ENCODE measurements at regions not wholly inside any gene's neighbourhood (a gene's known extent, or its start where the extent isn't known, plus 50 kb on each side); places are given as distances from the start of the nearest gene placed in this dataset.
A peak's percentile ranks its signal among the peaks of the same experiment; 100 is the strongest.

DNA sequence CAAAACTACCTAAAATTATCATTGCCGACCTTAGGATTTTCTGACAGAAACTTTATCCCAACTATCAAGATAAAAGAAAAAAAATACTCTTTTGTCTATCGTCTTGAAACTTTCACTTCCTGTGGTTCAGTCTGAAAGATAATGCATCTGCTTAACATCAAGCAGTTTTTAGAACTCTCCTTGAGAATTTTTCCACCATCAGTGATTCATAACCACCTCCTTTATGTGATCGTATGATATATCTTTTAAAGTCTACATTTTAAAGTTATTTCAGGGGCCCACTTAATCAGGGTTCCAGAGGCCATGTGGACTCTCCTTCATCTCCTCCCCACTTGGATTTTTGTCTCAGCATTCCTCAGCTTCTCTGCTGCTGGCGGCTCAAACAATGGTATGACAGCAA lies 272.8 kb upstream of the TENM3 start:
- Histone ChIP-seq H3K9me3 (ENCODE audit: control insufficient read depth in 1 of 2, low read length in 2 of 2) (no peaks in the 10 kb centered on the region), H3K36me3 (ENCODE audit: control insufficient read depth in 1 of 2, insufficient read depth in 2 of 2, low read length in 2 of 2) (no peaks in the 10 kb centered on the region)

DNA sequence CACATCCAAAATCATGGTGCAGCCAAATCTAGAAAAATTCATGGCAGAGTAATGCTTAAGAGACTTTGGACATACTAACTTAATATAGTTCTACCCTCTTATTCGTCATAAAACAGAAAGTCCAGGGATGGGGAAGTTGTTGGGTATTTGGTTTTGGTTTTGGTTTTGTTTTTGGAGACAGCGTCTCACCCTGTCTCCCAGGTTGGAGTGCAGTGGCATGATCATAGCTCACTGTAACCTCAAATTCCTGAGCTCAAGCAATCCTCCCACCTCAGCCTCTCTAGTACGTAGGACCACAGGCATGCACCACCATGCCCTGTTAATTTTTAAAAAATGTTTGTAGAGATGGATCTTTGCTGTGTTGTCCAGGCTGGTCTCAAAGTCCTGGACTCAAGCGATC lies 271.8 kb upstream of the TENM3 start:
- Histone ChIP-seq H3K9me3 (ENCODE audit: control insufficient read depth in 1 of 2, low read length in 2 of 2) (no peaks in the 10 kb centered on the region), H3K36me3 (ENCODE audit: control insufficient read depth in 1 of 2, insufficient read depth in 2 of 2, low read length in 2 of 2) (no peaks in the 10 kb centered on the region), H3K27ac (ENCODE audit: low read depth, low read length) (no peak overlapping the region), H3K4me3 (ENCODE audit: low read depth in 1 of 2, low read length in 2 of 2) (peak overlapping the region in 1 of 2 donors; percentile 25), H3K9ac (ENCODE audit: low read depth in 1 of 2, low read length in 2 of 2) (no peak overlapping the region), H3K27me3 (ENCODE audit: control insufficient read depth in 1 of 2, insufficient read depth in 2 of 2, low read length in 2 of 2) (no peaks in the 10 kb centered on the region), H3K4me1 (ENCODE audit: control insufficient read depth in 1 of 2, insufficient read depth in 2 of 2, low read length in 2 of 2) (no peaks in the 10 kb centered on the region)

More for the DNA sequence above, 272.8 kb upstream of the TENM3 start:
- H3K27me3 ChIP-seq (ENCODE audit: control insufficient read depth in 1 of 2, insufficient read depth in 2 of 2, low read length in 2 of 2) = no peaks in the 10 kb centered on the region
- no peak overlapping the region for H3K9ac ChIP-seq (ENCODE audit: low read depth in 1 of 2, low read length in 2 of 2)
- H3K4me1 ChIP-seq (ENCODE audit: control insufficient read depth in 1 of 2, insufficient read depth in 2 of 2, low read length in 2 of 2) = no peaks in the 10 kb centered on the region
- H3K27ac ChIP-seq (ENCODE audit: low read depth, low read length) = no peak overlapping the region
- H3K4me3 ChIP-seq (ENCODE audit: low read depth in 1 of 2, low read length in 2 of 2) = no peak overlapping the region

DNA sequence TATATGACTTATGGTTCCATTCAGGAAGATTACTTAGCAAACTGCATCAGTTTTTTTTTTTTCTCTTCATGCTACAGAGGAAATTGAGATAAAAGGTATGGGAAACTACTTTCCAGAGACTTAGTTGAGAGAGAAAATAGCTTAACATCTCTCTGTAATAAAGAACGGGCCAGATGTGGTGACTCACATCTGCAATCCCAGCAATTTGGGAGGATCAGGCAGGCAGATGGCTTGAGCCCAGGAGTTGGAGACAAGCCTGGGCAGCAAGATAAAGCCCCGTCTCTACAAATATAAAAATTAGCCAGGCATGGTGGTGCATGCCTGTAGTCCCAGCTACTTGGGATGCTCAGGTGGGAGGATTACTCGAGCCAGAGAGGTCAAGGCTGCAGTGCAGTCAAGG lies 271.2 kb upstream of the TENM3 start:
- Histone ChIP-seq H3K4me3 (ENCODE audit: low read depth in 1 of 2, low read length in 2 of 2) (no peak overlapping the region), H3K27me3 (ENCODE audit: control insufficient read depth in 1 of 2, insufficient read depth in 2 of 2, low read length in 2 of 2) (no peaks in the 10 kb centered on the region), H3K27ac (ENCODE audit: low read depth, low read length) (no peak overlapping the region)

DNA sequence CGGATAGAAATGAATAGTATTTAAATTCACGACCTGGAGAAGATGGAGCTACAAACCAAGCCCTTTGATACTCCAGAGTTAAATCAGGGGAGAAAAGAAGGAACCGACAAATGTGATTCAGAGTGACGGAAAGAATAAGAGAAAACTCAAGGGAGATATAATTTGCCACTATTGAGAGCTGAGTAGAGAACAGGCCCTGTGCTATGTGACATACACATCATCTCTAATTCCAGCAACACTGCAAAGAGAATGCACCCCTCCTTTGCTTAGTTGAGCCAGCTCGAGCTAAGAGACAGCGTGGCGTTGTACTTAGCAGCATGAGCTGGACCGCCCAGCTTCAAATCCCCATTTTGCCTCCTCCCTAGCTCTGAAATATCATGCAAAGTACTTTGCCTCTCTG lies 266.4 kb upstream of the TENM3 start:
- H3K4me3 ChIP-seq (ENCODE audit: low read depth in 1 of 2, low read length in 2 of 2) = no peak overlapping the region
- H3K9ac ChIP-seq (ENCODE audit: low read depth in 1 of 2, low read length in 2 of 2) = no peak overlapping the region
- H3K4me1 ChIP-seq (ENCODE audit: control insufficient read depth in 1 of 2, insufficient read depth in 2 of 2, low read length in 2 of 2) = no peaks in the 10 kb centered on the region
- no peak overlapping the region for H3K27ac ChIP-seq (ENCODE audit: low read depth, low read length)
- H3K9me3 ChIP-seq (ENCODE audit: control insufficient read depth in 1 of 2, low read length in 2 of 2) = no peaks in the 10 kb centered on the region
- no peaks in the 10 kb centered on the region for H3K27me3 ChIP-seq (ENCODE audit: control insufficient read depth in 1 of 2, insufficient read depth in 2 of 2, low read length in 2 of 2)
- no peaks in the 10 kb centered on the region for H3K36me3 ChIP-seq (ENCODE audit: control insufficient read depth in 1 of 2, insufficient read depth in 2 of 2, low read length in 2 of 2)

More for the DNA sequence above, 271.2 kb upstream of the TENM3 start:
- Histone ChIP-seq H3K36me3 (ENCODE audit: control insufficient read depth in 1 of 2, insufficient read depth in 2 of 2, low read length in 2 of 2) (no peaks in the 10 kb centered on the region), H3K4me1 (ENCODE audit: control insufficient read depth in 1 of 2, insufficient read depth in 2 of 2, low read length in 2 of 2) (no peaks in the 10 kb centered on the region), H3K9ac (ENCODE audit: low read depth in 1 of 2, low read length in 2 of 2) (no peak overlapping the region), H3K9me3 (ENCODE audit: control insufficient read depth in 1 of 2, low read length in 2 of 2) (no peaks in the 10 kb centered on the region)

DNA sequence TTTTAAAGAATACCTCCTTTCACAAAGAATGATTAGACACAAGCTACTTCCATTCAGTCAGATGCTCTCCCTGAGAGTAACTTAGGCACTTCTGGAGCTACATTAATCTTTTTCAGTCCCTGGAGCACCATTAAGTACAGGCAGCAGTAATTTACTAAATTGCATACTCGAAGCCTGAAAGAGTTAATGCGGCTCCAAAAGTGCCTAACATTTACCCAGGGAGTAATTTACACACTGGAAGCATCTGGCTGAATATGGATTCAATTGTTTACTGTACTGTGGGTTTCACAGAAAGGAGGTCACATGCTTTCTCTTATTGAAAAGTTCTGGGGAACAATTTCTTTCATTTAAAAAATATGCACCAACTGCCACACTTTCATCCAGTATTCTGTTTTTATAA lies 260.8 kb upstream of the TENM3 start:
- Histone ChIP-seq H3K27ac (ENCODE audit: low read depth, low read length) (no peak overlapping the region), H3K9me3 (ENCODE audit: control insufficient read depth in 1 of 2, low read length in 2 of 2) (no peaks in the 10 kb centered on the region), H3K9ac (ENCODE audit: low read depth in 1 of 2, low read length in 2 of 2) (no peak overlapping the region), H3K4me1 (ENCODE audit: control insufficient read depth in 1 of 2, insufficient read depth in 2 of 2, low read length in 2 of 2) (no peaks in the 10 kb centered on the region), H3K4me3 (ENCODE audit: low read depth in 1 of 2, low read length in 2 of 2) (no peak overlapping the region), H3K36me3 (ENCODE audit: control insufficient read depth in 1 of 2, insufficient read depth in 2 of 2, low read length in 2 of 2) (no peaks in the 10 kb centered on the region), H3K27me3 (ENCODE audit: control insufficient read depth in 1 of 2, insufficient read depth in 2 of 2, low read length in 2 of 2) (no peaks in the 10 kb centered on the region)

DNA sequence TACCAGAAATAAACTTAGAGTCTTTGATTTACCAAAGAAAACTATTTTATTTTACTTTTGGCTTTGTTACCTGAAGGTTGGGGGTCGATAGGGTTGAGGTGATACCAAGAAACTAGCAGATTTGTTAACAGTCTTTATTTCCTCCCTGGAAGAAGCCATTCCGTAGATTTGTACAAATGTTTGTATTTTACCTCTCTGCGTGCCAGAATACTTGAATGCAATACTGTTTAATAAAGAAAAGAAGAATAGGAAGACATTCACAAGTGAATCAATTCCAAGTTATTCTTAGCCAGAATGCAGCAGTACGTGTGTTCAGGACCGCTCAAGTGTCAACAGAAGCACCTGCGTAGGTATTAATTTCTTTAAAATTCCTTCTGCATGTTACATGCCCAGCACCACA lies 260.3 kb upstream of the TENM3 start:
- Histone ChIP-seq H3K4me3 (ENCODE audit: low read depth in 1 of 2, low read length in 2 of 2) (no peak overlapping the region), H3K27me3 (ENCODE audit: control insufficient read depth in 1 of 2, insufficient read depth in 2 of 2, low read length in 2 of 2) (no peaks in the 10 kb centered on the region), H3K9me3 (ENCODE audit: control insufficient read depth in 1 of 2, low read length in 2 of 2) (no peaks in the 10 kb centered on the region), H3K36me3 (ENCODE audit: control insufficient read depth in 1 of 2, insufficient read depth in 2 of 2, low read length in 2 of 2) (no peaks in the 10 kb centered on the region), H3K9ac (ENCODE audit: low read depth in 1 of 2, low read length in 2 of 2) (no peak overlapping the region), H3K4me1 (ENCODE audit: control insufficient read depth in 1 of 2, insufficient read depth in 2 of 2, low read length in 2 of 2) (no peaks in the 10 kb centered on the region), H3K27ac (ENCODE audit: low read depth, low read length) (no peak overlapping the region)

DNA sequence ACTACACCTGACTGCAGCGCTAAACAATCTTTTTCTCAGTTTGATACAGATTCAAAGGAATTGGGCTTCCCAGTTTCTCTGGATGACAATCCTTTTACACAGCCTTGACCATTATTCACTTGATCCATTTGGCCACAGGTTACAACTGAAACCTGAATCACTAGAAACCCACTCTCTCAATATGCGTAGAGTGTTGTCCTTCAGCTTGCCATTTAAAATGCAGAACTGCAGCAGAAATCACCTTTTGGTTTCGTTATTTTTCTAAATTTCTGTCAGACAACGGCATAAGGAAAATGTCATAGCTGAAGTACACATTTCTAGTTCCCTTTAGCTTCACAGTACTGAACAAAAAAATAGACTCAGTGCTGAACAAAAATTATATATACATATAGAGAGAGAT lies 255.8 kb upstream of the TENM3 start:
- Histone ChIP-seq H3K36me3 (ENCODE audit: control insufficient read depth in 1 of 2, insufficient read depth in 2 of 2, low read length in 2 of 2) (no peaks in the 10 kb centered on the region), H3K9ac (ENCODE audit: low read depth in 1 of 2, low read length in 2 of 2) (no peak overlapping the region), H3K27ac (ENCODE audit: low read depth, low read length) (no peak overlapping the region), H3K27me3 (ENCODE audit: control insufficient read depth in 1 of 2, insufficient read depth in 2 of 2, low read length in 2 of 2) (no peaks in the 10 kb centered on the region), H3K4me3 (ENCODE audit: low read depth in 1 of 2, low read length in 2 of 2) (no peak overlapping the region), H3K9me3 (ENCODE audit: control insufficient read depth in 1 of 2, low read length in 2 of 2) (no peaks in the 10 kb centered on the region), H3K4me1 (ENCODE audit: control insufficient read depth in 1 of 2, insufficient read depth in 2 of 2, low read length in 2 of 2) (no peaks in the 10 kb centered on the region)

DNA sequence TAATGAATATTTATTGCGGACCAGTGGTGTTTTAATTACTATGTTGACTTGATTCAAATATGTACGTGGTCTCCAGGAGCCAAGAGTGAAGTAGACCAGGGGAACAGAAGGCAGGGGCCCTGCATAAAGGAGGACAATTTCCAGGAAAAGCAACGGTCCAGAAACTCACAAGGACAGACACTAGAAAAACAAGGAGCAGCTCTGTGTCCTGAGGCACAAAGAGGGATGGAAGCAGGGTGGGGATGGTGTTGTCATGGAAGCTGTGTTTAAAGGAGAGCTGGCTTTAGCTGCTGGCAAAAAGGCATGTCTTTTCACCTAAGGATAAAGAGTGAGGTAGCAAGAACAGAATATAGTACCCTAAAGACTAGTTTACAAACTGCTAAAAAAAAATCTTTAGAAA lies 254.1 kb upstream of the TENM3 start:
- Histone ChIP-seq H3K9me3 (ENCODE audit: control insufficient read depth in 1 of 2, low read length in 2 of 2) (no peaks in the 10 kb centered on the region), H3K36me3 (ENCODE audit: control insufficient read depth in 1 of 2, insufficient read depth in 2 of 2, low read length in 2 of 2) (no peaks in the 10 kb centered on the region), H3K9ac (ENCODE audit: low read depth in 1 of 2, low read length in 2 of 2) (no peak overlapping the region), H3K27me3 (ENCODE audit: control insufficient read depth in 1 of 2, insufficient read depth in 2 of 2, low read length in 2 of 2) (no peaks in the 10 kb centered on the region), H3K27ac (ENCODE audit: low read depth, low read length) (no peak overlapping the region), H3K4me1 (ENCODE audit: control insufficient read depth in 1 of 2, insufficient read depth in 2 of 2, low read length in 2 of 2) (no peaks in the 10 kb centered on the region), H3K4me3 (ENCODE audit: low read depth in 1 of 2, low read length in 2 of 2) (no peak overlapping the region)

DNA sequence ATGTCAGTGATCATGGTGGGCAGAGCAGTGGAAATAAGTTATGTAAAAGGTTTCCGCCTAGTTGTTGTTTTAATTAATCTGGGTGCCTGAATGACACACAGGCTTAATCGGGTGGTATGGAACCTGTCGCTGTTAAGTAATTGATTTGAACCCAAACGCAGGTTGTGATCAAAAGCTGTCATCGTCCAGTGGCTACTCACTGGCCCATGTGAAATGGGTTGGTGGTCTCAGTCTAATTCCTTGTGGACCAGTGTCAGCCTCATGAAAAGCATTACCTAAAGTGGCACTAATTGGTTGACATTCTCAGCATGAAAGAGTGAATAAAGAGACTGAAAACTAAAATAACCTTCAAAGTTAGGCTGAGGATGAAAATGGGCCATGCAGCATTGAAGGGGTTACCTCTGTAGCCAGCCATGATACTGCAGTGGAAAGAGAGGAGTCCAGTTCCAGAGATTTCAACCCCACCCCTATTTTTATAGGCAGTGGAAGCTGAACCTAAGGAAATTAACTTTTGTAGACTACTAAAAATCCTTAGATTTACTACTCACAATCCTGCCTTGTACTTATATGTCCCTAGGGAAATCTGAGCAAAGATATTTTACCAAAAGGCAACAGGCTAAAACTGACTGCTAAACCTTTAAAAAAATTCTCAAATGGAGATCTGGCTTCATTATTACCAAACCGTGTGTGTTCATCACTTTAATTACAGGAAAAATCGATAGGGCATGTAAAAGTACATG lies 251.7 kb upstream of the TENM3 start:
- Histone ChIP-seq H3K27ac (ENCODE audit: low read depth, low read length) (no peak overlapping the region), H3K27me3 (ENCODE audit: control insufficient read depth in 1 of 2, insufficient read depth in 2 of 2, low read length in 2 of 2) (no peaks in the 10 kb centered on the region), H3K9ac (ENCODE audit: low read depth in 1 of 2, low read length in 2 of 2) (no peak overlapping the region), H3K9me3 (ENCODE audit: control insufficient read depth in 1 of 2, low read length in 2 of 2) (no peaks in the 10 kb centered on the region), H3K36me3 (ENCODE audit: control insufficient read depth in 1 of 2, insufficient read depth in 2 of 2, low read length in 2 of 2) (no peaks in the 10 kb centered on the region), H3K4me3 (ENCODE audit: low read depth in 1 of 2, low read length in 2 of 2) (no peak overlapping the region), H3K4me1 (ENCODE audit: control insufficient read depth in 1 of 2, insufficient read depth in 2 of 2, low read length in 2 of 2) (no peaks in the 10 kb centered on the region)

DNA sequence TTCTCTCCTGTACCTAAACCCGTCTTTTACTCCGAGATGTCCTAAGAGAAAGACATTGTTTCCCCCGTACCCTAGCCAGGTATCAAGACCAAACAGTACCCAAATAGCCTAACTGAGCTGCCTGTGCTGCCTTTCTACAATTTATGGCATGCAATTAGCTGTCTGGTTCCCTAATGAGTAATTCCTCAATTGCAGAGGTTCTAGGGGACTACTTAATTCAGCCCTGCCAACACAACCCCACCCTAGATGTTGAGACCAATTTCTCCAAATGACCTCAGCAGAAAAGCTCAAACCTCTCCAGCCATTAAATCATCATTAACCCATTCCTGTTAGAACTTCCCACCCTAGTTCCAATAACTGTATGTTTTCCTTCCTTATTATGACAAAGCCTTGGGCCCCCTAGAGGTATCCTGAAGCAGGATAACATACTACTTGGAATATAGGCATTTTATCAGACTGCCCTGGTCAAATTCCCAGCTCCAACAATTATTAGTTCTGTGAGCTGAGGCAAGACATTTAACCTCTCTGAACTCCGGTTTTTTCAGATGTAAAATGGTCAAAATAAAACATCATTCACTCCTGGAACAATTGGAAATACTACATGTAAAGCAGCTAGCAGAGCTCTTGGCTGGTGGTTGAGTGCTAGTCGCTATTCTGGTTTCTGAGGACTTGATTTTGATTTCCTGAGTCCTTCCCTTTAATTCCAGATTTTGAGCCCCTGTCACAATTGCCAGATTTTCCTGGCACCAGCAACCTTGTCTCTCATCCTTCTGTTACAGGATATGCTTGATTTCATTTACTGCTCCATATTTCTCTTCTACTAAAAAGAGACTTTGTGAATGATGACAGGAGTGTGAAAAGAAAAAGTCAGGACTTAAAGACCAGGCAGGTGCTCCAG lies 244.6 kb upstream of the TENM3 start:
- Histone ChIP-seq H3K9ac (ENCODE audit: low read depth in 1 of 2, low read length in 2 of 2) (no peak overlapping the region), H3K36me3 (ENCODE audit: control insufficient read depth in 1 of 2, insufficient read depth in 2 of 2, low read length in 2 of 2) (no peaks in the 10 kb centered on the region), H3K4me1 (ENCODE audit: control insufficient read depth in 1 of 2, insufficient read depth in 2 of 2, low read length in 2 of 2) (no peaks in the 10 kb centered on the region), H3K27me3 (ENCODE audit: control insufficient read depth in 1 of 2, insufficient read depth in 2 of 2, low read length in 2 of 2) (no peaks in the 10 kb centered on the region), H3K4me3 (ENCODE audit: low read depth in 1 of 2, low read length in 2 of 2) (no peak overlapping the region), H3K27ac (ENCODE audit: low read depth, low read length) (no peak overlapping the region), H3K9me3 (ENCODE audit: control insufficient read depth in 1 of 2, low read length in 2 of 2) (no peaks in the 10 kb centered on the region)
